NCI-H1105 (cell line): ENCODE measurements at regions not wholly inside any gene's neighbourhood (a gene's known extent, or its start where the extent isn't known, plus 50 kb on each side); places are given as distances from the start of the nearest gene placed in this dataset.
"Not testable (repeated sequence)": the region's sequence is repeated elsewhere in the genome, so short reads cannot be mapped to it uniquely, and the experiment has no call there.

Experiments used
- DNase-seq: peaks from one replicate; lab custom pipeline; 2025; lab: John Stamatoyannopoulos, UW

- DNase-seq = no peak
Observed at GRCh38 chr2:59791004-59791618, 762.3 kb downstream of the BCL11A start.

DNA sequence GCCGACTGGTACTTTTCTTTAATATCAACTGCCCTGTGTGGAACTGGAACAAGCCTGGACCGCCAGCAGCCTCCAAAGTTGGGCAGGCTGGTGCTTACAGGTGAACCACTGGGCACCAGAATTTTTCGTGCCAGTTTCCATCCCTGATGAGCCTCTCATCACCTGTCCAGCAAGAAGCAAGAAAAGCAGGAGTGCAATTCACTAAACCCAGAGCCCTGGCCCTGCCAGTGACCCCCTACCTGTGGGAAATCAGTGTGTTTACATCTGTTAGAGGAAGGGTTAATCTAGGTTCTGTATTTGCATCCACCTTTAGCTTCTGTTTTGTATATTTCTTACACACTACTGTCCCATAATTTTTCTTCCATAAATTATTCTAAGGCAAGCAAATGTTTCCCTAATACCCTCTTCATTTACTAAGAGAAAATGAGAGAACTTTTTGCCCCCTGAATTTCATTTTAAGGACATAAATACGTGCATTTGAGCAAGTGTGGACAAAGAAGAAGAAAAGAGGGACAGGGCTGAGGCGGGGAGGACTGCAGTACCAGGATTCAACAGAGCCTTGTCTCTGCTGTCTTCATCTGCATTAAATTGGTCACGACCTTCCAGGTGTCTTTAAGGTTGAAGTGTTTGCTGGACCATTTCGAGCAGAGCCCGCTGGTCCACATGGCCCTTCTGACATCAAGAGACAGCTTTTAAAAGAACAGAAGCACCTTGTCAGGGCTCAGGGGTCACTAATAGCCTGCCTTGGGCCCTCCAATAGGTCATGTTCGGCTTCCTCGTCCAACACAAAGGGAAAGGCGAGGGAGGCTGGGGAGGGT is 763.1 kb downstream of the BCL11A start:
- DNase-seq = no peak

DNA sequence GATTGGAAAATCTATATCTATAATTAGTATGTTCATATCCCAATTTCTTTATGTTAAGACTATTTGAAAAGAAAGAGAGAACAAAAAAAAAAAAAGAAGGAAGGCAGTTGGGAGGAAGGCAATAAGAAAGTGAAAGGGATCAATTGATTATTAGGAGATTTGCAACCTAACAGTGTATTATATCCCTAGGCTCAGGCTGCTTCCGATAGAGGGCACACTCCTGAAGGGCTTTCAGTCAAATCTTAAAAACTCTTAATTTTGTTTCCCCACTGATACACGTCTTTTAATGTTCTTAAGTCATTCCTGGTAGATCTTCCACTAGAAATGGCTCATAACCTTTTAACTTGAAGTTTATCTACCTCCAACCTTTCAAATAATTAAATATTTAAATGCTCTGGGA is 763.9 kb downstream of the BCL11A start:
- DNase-seq = no peak

DNA sequence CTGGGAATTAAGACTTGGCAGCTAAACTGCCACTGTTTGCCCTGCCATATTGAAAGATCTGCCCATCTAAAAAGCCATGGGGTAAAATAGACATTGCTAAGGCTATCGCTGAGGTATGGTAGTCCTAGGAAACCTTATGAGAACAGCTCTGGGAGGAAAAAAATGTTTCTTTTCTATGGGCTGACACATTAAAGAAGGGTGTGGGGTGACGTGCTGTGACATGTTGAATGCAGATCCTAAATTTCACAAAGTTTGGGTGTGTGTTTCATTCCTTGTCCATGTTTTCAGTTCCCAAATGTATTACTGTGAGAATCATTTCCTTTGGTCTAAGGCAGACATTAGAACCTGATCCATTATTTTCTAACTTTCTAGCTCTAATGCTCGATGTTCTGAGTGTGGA is 766.4 kb downstream of the BCL11A start:
- no peak for DNase-seq

GRCh38 chr2:59786684-59787083 is 766.8 kb downstream of the BCL11A start:
- no peak for DNase-seq

- DNase-seq = no peak
Observed at GRCh38 chr2:59779571-59779970, 773.9 kb downstream of the BCL11A start.

GRCh38 chr2:59777120-59777519 is 776.3 kb downstream of the BCL11A start:
- DNase-seq = no peak

DNA sequence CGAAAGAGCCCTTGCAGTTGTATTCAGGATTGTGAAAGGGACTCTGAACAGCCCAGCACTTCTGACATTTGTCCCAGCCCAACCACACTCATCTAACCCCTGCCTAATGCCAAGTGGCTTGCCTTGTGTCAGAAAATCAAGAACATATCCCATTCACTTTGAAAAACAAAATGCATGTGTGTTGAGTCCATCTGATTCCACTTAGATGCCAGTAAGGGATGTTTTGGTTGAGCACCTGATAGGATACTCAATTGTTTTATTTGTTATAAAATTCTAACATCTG is 776.8 kb downstream of the BCL11A start:
- no peak for DNase-seq

GRCh38 chr2:59774821-59775433 is 778.5 kb downstream of the BCL11A start:
- no peak for DNase-seq

GRCh38 chr2:59770651-59771050 is 782.8 kb downstream of the BCL11A start:
- no peak for DNase-seq

DNA sequence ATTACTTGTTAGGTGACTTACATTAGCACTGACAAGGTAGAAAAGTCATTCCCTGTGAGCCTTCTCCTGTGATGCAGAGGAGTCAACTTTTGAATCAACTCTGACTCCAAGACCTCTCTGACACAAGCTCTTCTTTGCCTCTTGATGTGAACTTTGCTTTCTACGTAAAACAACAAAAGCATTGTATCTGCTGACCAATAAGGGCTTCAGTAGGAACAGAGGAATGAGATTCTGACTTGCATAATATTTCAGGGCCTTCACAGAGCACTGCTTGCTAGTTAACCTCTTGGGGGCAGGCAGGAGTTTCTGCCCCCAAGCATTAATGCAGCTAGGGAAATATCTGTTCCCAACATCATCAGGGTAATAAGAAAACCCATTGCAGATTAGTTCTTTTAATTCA is 791.5 kb downstream of the BCL11A start:
- no peak for DNase-seq

DNA sequence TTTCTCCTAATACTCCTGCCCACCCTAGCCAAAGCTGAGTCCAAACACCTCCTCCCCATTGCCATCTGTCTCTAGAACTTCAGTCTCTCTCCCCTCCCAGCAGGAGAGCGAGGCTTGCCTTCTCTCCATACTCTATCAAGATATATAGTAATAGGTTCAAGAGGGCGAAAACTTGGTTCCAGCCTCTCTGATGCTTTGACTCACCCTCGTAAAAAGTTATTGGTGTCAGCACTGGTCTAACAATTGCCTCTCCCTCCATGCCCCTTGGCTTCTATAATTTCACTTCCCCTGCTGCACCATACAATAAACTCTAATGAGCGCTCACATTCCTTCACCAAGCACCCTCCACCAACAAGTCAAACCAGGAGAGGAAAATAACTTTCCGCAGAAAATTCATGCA is 797.3 kb downstream of the BCL11A start:
- DNase-seq = no peak

DNA sequence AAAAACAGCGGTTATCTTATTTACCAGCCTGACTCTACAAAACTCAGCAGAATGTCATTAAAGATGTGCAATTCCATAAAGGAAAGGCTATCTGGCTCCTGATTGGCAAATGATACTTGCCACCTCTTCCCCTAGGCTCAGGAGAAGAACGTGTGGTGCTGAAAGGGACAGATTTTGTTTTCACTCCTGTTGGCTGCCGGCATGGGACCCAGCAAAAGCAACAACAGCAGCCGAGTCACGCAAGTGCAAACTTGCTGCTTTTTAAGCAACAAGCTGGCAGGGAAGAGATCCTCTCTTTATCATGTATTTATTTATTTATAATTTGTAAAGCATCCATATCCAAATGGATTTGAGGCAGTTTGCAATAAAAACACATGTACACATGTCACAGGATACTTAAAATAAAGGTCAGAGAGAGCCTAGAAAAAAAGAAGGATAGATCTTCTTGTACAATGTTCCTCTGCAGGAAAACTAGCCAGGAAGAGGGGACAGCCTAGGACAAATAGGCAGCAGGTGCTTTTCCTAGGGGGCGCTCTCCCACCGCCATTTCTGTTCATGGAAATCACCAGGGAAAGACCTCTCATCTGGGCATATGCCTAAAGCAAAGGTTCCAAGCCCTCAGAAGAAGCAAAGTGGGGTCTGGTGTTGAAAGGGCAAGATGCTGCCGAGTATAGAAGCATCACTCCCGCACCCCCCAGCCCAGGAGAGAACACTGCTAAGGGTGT is 799.3 kb downstream of the BCL11A start:
- DNase-seq = no peak

GRCh38 chr2:59752512-59752911 is 800.9 kb downstream of the BCL11A start:
- DNase-seq = no peak

- DNase-seq = no peak
Observed at GRCh38 chr2:59752071-59752470, 801.4 kb downstream of the BCL11A start.

DNA sequence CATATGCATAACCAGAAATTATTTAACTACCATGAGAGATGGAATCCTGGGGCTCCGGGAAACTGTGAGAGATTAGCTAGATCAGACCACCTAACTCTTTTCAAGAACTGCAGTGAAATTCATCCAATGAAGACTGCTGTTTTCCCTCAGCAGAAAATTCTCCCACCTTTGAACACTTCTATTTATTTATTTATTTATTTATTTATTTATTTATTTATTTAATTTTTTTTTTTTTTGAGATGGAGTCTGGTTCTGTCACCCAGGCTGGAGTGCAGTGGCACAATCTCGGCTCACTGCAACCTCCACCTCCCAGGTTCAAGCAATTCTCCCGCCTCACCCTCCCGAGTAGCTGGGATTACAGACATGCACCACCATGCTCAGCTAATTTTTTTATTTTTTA is 802.2 kb downstream of the BCL11A start:
- not testable (repeated sequence) for DNase-seq

DNA sequence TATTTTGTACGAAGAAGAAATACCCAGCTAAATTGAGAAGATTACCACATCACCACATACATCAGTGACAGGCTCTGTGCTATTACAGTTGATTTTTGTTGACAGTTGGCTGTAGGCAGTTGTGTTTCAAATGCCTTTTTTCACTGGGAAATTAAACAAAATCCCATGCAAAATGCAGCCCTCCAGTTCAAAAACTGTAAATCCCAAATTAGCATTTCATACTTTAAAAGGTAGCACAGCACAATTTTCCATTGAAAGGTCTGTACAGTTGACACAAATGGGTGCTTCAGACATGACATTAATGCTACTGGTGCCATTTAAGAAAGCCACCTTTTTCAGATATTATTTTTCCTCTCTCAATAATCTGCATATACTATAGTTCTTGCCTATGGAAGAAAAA is 807.2 kb downstream of the BCL11A start:
- DNase-seq = no peak

GRCh38 chr2:59745085-59745484 is 808.4 kb downstream of the BCL11A start:
- DNase-seq = no peak

GRCh38 chr2:59744436-59744835 is 809.0 kb downstream of the BCL11A start:
- DNase-seq = no peak

GRCh38 chr2:59741840-59742239 is 811.6 kb downstream of the BCL11A start:
- no peak for DNase-seq

DNA sequence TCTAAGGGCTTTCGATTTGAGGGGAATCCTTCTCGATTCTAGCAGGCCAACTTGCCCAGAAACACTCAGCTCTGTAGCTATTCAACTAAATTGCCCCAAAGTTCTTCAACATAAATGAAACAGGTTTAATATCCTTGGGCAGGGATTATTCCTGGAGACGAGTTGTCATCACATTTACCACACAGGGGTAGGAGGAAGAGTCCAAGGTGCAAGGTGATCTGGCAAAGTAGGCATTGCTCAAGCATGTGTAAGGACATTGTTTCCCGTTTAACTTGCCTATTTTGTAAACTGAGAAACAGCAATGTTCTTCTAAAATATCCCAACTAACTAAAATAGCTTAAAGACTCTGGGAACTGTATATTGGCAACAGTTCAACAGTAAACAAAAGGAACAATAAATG is 814.3 kb downstream of the BCL11A start:
- DNase-seq = no peak

GRCh38 chr2:59737299-59737698 is 816.2 kb downstream of the BCL11A start:
- no peak for DNase-seq

GRCh38 chr2:59734743-59735142 is 818.7 kb downstream of the BCL11A start:
- no peak for DNase-seq
